ENCODE measurements at regions not wholly inside any gene's neighbourhood (a gene's known extent, or its start where the extent isn't known, plus 50 kb on each side); places are given as distances from the start of the nearest gene placed in this dataset.

- no peak for TF ChIP-seq RFX5 (IDR thresholded peaks at IDR 0.05; ENCODE audit: low read depth, low read length)
- TF ChIP-seq KDM2B (CRISPR knock-in tag; IDR thresholded peaks at IDR 0.05) = no peak
- TF ChIP-seq, protein P1, sequence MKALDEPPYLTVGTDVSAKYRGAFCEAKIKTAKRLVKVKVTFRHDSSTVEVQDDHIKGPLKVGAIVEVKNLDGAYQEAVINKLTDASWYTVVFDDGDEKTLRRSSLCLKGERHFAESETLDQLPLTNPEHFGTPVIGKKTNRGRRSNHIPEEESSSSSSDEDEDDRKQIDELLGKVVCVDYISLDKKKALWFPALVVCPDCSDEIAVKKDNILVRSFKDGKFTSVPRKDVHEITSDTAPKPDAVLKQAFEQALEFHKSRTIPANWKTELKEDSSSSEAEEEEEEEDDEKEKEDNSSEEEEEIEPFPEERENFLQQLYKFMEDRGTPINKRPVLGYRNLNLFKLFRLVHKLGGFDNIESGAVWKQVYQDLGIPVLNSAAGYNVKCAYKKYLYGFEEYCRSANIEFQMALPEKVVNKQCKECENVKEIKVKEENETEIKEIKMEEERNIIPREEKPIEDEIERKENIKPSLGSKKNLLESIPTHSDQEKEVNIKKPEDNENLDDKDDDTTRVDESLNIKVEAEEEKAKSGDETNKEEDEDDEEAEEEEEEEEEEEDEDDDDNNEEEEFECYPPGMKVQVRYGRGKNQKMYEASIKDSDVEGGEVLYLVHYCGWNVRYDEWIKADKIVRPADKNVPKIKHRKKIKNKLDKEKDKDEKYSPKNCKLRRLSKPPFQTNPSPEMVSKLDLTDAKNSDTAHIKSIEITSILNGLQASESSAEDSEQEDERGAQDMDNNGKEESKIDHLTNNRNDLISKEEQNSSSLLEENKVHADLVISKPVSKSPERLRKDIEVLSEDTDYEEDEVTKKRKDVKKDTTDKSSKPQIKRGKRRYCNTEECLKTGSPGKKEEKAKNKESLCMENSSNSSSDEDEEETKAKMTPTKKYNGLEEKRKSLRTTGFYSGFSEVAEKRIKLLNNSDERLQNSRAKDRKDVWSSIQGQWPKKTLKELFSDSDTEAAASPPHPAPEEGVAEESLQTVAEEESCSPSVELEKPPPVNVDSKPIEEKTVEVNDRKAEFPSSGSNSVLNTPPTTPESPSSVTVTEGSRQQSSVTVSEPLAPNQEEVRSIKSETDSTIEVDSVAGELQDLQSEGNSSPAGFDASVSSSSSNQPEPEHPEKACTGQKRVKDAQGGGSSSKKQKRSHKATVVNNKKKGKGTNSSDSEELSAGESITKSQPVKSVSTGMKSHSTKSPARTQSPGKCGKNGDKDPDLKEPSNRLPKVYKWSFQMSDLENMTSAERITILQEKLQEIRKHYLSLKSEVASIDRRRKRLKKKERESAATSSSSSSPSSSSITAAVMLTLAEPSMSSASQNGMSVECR (CRISPR knock-in tag; IDR thresholded peaks at IDR 0.05) = no peak
- TF ChIP-seq, protein P2, sequence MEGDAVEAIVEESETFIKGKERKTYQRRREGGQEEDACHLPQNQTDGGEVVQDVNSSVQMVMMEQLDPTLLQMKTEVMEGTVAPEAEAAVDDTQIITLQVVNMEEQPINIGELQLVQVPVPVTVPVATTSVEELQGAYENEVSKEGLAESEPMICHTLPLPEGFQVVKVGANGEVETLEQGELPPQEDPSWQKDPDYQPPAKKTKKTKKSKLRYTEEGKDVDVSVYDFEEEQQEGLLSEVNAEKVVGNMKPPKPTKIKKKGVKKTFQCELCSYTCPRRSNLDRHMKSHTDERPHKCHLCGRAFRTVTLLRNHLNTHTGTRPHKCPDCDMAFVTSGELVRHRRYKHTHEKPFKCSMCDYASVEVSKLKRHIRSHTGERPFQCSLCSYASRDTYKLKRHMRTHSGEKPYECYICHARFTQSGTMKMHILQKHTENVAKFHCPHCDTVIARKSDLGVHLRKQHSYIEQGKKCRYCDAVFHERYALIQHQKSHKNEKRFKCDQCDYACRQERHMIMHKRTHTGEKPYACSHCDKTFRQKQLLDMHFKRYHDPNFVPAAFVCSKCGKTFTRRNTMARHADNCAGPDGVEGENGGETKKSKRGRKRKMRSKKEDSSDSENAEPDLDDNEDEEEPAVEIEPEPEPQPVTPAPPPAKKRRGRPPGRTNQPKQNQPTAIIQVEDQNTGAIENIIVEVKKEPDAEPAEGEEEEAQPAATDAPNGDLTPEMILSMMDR (IDR thresholded peaks at IDR 0.05 in 2 of 3, conservative IDR thresholded peaks at IDR 0.05 in 1 of 3; ENCODE audit: insufficient read depth in 2 of 3, low read depth in 1 of 3, low read length in 3 of 3) = no peak
- TF ChIP-seq STAT5A (IDR thresholded peaks at IDR 0.05; ENCODE audit: borderline replicate concordance, low read length) = no peak
- no peak for TF ChIP-seq FUS (optimal IDR thresholded peaks at IDR 0.05; ENCODE audit: low read depth, low read length)
- no peak for TF ChIP-seq ZNF174 (CRISPR knock-in tag; IDR thresholded peaks at IDR 0.05)
- no peak for TF ChIP-seq POLR2A (conservative IDR thresholded peaks at IDR 0.05)
- no peak for TF ChIP-seq KLF1 (tag; IDR thresholded peaks at IDR 0.05)
- TF ChIP-seq TEAD4 (IDR thresholded peaks at IDR 0.05; ENCODE audit: low read length) = no peak
- no peak for TF ChIP-seq TEAD4 (CRISPR knock-in tag; IDR thresholded peaks at IDR 0.05; ENCODE audit: borderline replicate concordance)
- no peak for TF ChIP-seq E2F5 (CRISPR knock-in tag; IDR thresholded peaks at IDR 0.05)
- no peak for TF ChIP-seq ZNF146 (CRISPR knock-in tag; IDR thresholded peaks at IDR 0.05; ENCODE audit: unreplicated experiment)
These were observed 456.2 kb upstream of the TCF4 start for GRCh38 chr18:56044239-56044638.
